ENCODE measurements at regions not wholly inside any gene's neighbourhood (a gene's known extent, or its start where the extent isn't known, plus 50 kb on each side); places are given as distances from the start of the nearest gene placed in this dataset.
"Not testable (repeated sequence)": the region's sequence is repeated elsewhere in the genome, so short reads cannot be mapped to it uniquely, and the experiment has no call there.

GRCh38 chr7:153951316-153951715 lies 100.9 kb upstream of the DPP6 start:
- no peak for DNase-seq
- intact Hi-C loops (cut with DNase I; ENCODE audit: low total_unique reads) (no loop called here), in situ Hi-C loops (cut with MboI; ENCODE audit: low sequenced_read_pairs in 4 of 4) (no loop called here)
- no peaks in the 10 kb centered on the region for H3K9me3 ChIP-seq
- TF ChIP-seq POLR2A (IDR thresholded peaks at IDR 0.05) (no peak), CTCF (IDR thresholded peaks at IDR 0.05 in 4 of 5, conservative IDR thresholded peaks at IDR 0.05 in 1 of 5) (no peak)
- ATAC-seq: no peak
- no peaks in the 10 kb centered on the region for H3K36me3 ChIP-seq
- H3K27ac ChIP-seq: no peak overlapping the region
- no peaks in the 10 kb centered on the region for H3K27me3 ChIP-seq
- H3K4me3 ChIP-seq: no peak overlapping the region
- no peaks in the 10 kb centered on the region for H3K4me1 ChIP-seq

GRCh38 chr7:153954477-153954876 lies 97.7 kb upstream of the DPP6 start:
- DNase-seq: no peak
- no peak for ATAC-seq
- H3K9me3 ChIP-seq: no peaks in the 10 kb centered on the region
- no peaks in the 10 kb centered on the region for H3K27me3 ChIP-seq
- H3K4me3 ChIP-seq: no peak overlapping the region
- no peak for TF ChIP-seq CTCF (IDR thresholded peaks at IDR 0.05 in 4 of 5, conservative IDR thresholded peaks at IDR 0.05 in 1 of 5)
- in situ Hi-C loops (cut with MboI; ENCODE audit: low sequenced_read_pairs in 4 of 4): no loop called here
- no peak overlapping the region for H3K27ac ChIP-seq
- H3K36me3 ChIP-seq: no peaks in the 10 kb centered on the region
- intact Hi-C loops (cut with DNase I; ENCODE audit: low total_unique reads): no loop called here
- H3K4me1 ChIP-seq: no peaks in the 10 kb centered on the region

GRCh38 chr7:153957677-153958076 lies 94.5 kb upstream of the DPP6 start:
- intact Hi-C loops (cut with DNase I; ENCODE audit: low total_unique reads); H3K27ac ChIP-seq; H3K27me3 ChIP-seq; ATAC-seq; H3K36me3 ChIP-seq; H3K9me3 ChIP-seq; in situ Hi-C loops (cut with MboI; ENCODE audit: low sequenced_read_pairs in 4 of 4); DNase-seq; H3K4me3 ChIP-seq; H3K4me1 ChIP-seq: not testable (repeated sequence)

- in situ Hi-C loops (cut with MboI; ENCODE audit: low sequenced_read_pairs in 4 of 4); intact Hi-C loops (cut with DNase I; ENCODE audit: low total_unique reads); H3K27me3 ChIP-seq; H3K9me3 ChIP-seq; ATAC-seq; H3K4me1 ChIP-seq; H3K4me3 ChIP-seq; DNase-seq; H3K36me3 ChIP-seq; H3K27ac ChIP-seq: not testable (repeated sequence)
Observed at GRCh38 chr7:153958381-153958780, 93.8 kb upstream of the DPP6 start.

- in situ Hi-C loops (cut with MboI; ENCODE audit: low sequenced_read_pairs in 4 of 4); intact Hi-C loops (cut with DNase I; ENCODE audit: low total_unique reads): not testable (repeated sequence)
Observed at GRCh38 chr7:153958789-153959188, 93.4 kb upstream of the DPP6 start.

GRCh38 chr7:153964481-153965112 lies 87.6 kb upstream of the DPP6 start:
- intact Hi-C loops (cut with DNase I; ENCODE audit: low total_unique reads); in situ Hi-C loops (cut with MboI; ENCODE audit: low sequenced_read_pairs in 4 of 4); H3K9me3 ChIP-seq; DNase-seq; ATAC-seq; H3K36me3 ChIP-seq; H3K4me3 ChIP-seq; H3K27me3 ChIP-seq; H3K4me1 ChIP-seq; H3K27ac ChIP-seq: not testable (repeated sequence)

More at GRCh38 chr7:153958789-153959188, 93.4 kb upstream of the DPP6 start:
- H3K27ac ChIP-seq, H3K4me1 ChIP-seq, H3K9me3 ChIP-seq, H3K4me3 ChIP-seq, ATAC-seq, H3K36me3 ChIP-seq, H3K27me3 ChIP-seq, DNase-seq: not testable (repeated sequence)

- H3K27me3 ChIP-seq; intact Hi-C loops (cut with DNase I; ENCODE audit: low total_unique reads); H3K4me3 ChIP-seq; H3K36me3 ChIP-seq; DNase-seq; ATAC-seq; H3K27ac ChIP-seq; H3K9me3 ChIP-seq; in situ Hi-C loops (cut with MboI; ENCODE audit: low sequenced_read_pairs in 4 of 4); H3K4me1 ChIP-seq: not testable (repeated sequence)
Observed at GRCh38 chr7:153969016-153969415, 83.2 kb upstream of the DPP6 start.

- H3K9me3 ChIP-seq; H3K27me3 ChIP-seq; DNase-seq; H3K27ac ChIP-seq; H3K4me1 ChIP-seq; ATAC-seq; in situ Hi-C loops (cut with MboI; ENCODE audit: low sequenced_read_pairs in 4 of 4); H3K36me3 ChIP-seq; H3K4me3 ChIP-seq; intact Hi-C loops (cut with DNase I; ENCODE audit: low total_unique reads): not testable (repeated sequence)
Observed at GRCh38 chr7:153974603-153975002, 77.6 kb upstream of the DPP6 start.

GRCh38 chr7:153976745-153977144 lies 75.5 kb upstream of the DPP6 start:
- H3K27me3 ChIP-seq; H3K4me3 ChIP-seq; H3K27ac ChIP-seq; in situ Hi-C loops (cut with MboI; ENCODE audit: low sequenced_read_pairs in 4 of 4); ATAC-seq; H3K4me1 ChIP-seq; H3K36me3 ChIP-seq; DNase-seq; intact Hi-C loops (cut with DNase I; ENCODE audit: low total_unique reads); H3K9me3 ChIP-seq: not testable (repeated sequence)

- in situ Hi-C loops (cut with MboI; ENCODE audit: low sequenced_read_pairs in 4 of 4); H3K27me3 ChIP-seq; H3K36me3 ChIP-seq; H3K4me3 ChIP-seq; DNase-seq; H3K27ac ChIP-seq; intact Hi-C loops (cut with DNase I; ENCODE audit: low total_unique reads); H3K9me3 ChIP-seq; H3K4me1 ChIP-seq; ATAC-seq: not testable (repeated sequence)
Observed at GRCh38 chr7:153983186-153983585, 69.0 kb upstream of the DPP6 start.

All from gastrocnemius medialis (tissue), 4 donors.